SK-N-SH treated with all-trans-retinoic acid at 6 μM for 48 hours (cell line): ENCODE measurements at regions not wholly inside any gene's neighbourhood (a gene's known extent, or its start where the extent isn't known, plus 50 kb on each side); places are given as distances from the start of the nearest gene placed in this dataset.

Experiments
- ATAC-seq: fragments of 200-7000 bp; cut with Tn5 transposase; 3 replicates; pipeline ENCODE4 v1.9.1; 2020; ENCODE audit warnings: mild to moderate bottlenecking, moderate library complexity
- ARNTL ChIP-seq: fragments of 450-650 bp; formaldehyde crosslinking; IDR thresholded peaks from 2 replicates; pipeline ENCODE4 v1.5.0; 2020; ENCODE audit warnings: low read depth, mild to moderate bottlenecking, moderate library complexity, borderline replicate concordance
- BACH2 ChIP-seq: fragments of 250-450 bp; sonication (Bioruptor Pico); IDR thresholded peaks from 2 replicates; pipeline ENCODE4 v1.9.0; 2021; ENCODE audit warnings: mild to moderate bottlenecking, borderline replicate concordance
- CREB5 ChIP-seq: fragments of 250-450 bp; sonication (Bioruptor Pico); IDR thresholded peaks from 2 replicates; pipeline ENCODE4 v1.5.1; 2020; ENCODE audit warnings: low read depth, mild to moderate bottlenecking, moderate library complexity
- CSDC2 ChIP-seq: fragments of 250-450 bp; sonication (Bioruptor Pico); IDR thresholded peaks from 2 replicates; pipeline ENCODE4 v1.5.0; 2020; ENCODE audit warnings: mild to moderate bottlenecking, moderate library complexity
- ESRRG ChIP-seq: fragments of 250-450 bp; sonication (Bioruptor Pico); IDR thresholded peaks from 2 replicates; pipeline ENCODE4 v1.6.1; 2021; ENCODE audit warnings: mild to moderate bottlenecking
- GLIS3 ChIP-seq: fragments of 250-450 bp; sonication (Bioruptor Pico); IDR thresholded peaks from 2 replicates; pipeline ENCODE4 v1.5.0; 2020; ENCODE audit warnings: mild to moderate bottlenecking, moderate library complexity
- ISL1 ChIP-seq: fragments of 250-450 bp; sonication (Bioruptor Pico); IDR thresholded peaks from 2 replicates; pipeline ENCODE4 v2.1.2; 2022; ENCODE audit warnings: mild to moderate bottlenecking, moderate library complexity
- OSR1 ChIP-seq: fragments of 250-450 bp; sonication (Bioruptor Pico); IDR thresholded peaks from 2 replicates; pipeline ENCODE4 v1.8.0; 2022; ENCODE audit warnings: moderate library complexity, mild to moderate bottlenecking, inconsistent platforms
- PPARA ChIP-seq: fragments of 250-450 bp; sonication (Bioruptor Pico); IDR thresholded peaks from 2 replicates; pipeline ENCODE4 v1.5.0; 2020; ENCODE audit warnings: mild to moderate bottlenecking, borderline replicate concordance
- SNAI2 ChIP-seq: fragments of 250-450 bp; sonication (Bioruptor Pico); IDR thresholded peaks from 2 replicates; pipeline ENCODE4 v1.5.0; 2020; ENCODE audit warnings: mild to moderate bottlenecking, moderate library complexity
- TOX ChIP-seq: fragments of 250-450 bp; sonication (Bioruptor Pico); IDR thresholded peaks from 2 replicates; pipeline ENCODE4 v1.8.0; 2021; ENCODE audit warnings: mild to moderate bottlenecking, moderate library complexity, borderline replicate concordance
- ZFP3 ChIP-seq: fragments of 250-450 bp; sonication (Bioruptor Pico); IDR thresholded peaks from 2 replicates; pipeline ENCODE4 v1.5.0; 2020; ENCODE audit warnings: mild to moderate bottlenecking, moderate library complexity
- ZFP30 ChIP-seq: fragments of 450-650 bp; formaldehyde crosslinking; IDR thresholded peaks from 2 replicates; pipeline ENCODE4 v1.5.0; 2022; ENCODE audit warnings: mild to moderate bottlenecking, moderate library complexity
- ZNF565 ChIP-seq: fragments of 450-650 bp; formaldehyde crosslinking; conservative IDR thresholded peaks from 2 replicates; pipeline ENCODE4 v1.5.0; 2020; ENCODE audit warnings: low read depth, mild to moderate bottlenecking, moderate library complexity
- ZNF70 ChIP-seq: fragments of 450-650 bp; formaldehyde crosslinking; IDR thresholded peaks from 2 replicates; pipeline ENCODE4 v1.5.0; 2020; ENCODE audit warnings: mild to moderate bottlenecking, moderate library complexity
- ZNF8 ChIP-seq: fragments of 450-650 bp; formaldehyde crosslinking; IDR thresholded peaks from 2 replicates; pipeline ENCODE4 v1.5.0; 2020; ENCODE audit warnings: mild to moderate bottlenecking, moderate library complexity
- TF ChIP-seq, protein P1 (sequence below): fragments of 250-450 bp; sonication (Bioruptor Pico); IDR thresholded peaks from 2 replicates; pipeline ENCODE4 v1.5.0; 2020; ENCODE audit warnings: mild to moderate bottlenecking, moderate library complexity
- TF ChIP-seq, protein P2 (sequence below): fragments of 250-450 bp; sonication (Bioruptor Pico); IDR thresholded peaks from 2 replicates; pipeline ENCODE4 v1.8.0; 2020; ENCODE audit warnings: mild to moderate bottlenecking, moderate library complexity, borderline replicate concordance
- TF ChIP-seq, protein P3 (sequence below): fragments of 250-450 bp; sonication (Bioruptor Pico); IDR thresholded peaks from 2 replicates; pipeline ENCODE4 v1.5.1; 2021; ENCODE audit warnings: mild to moderate bottlenecking, moderate library complexity
- TF ChIP-seq, protein P4 (sequence below): fragments of 250-450 bp; sonication (Bioruptor Pico); IDR thresholded peaks from 2 replicates; pipeline ENCODE4 v1.8.0; 2021; ENCODE audit warnings: low read depth, mild to moderate bottlenecking, moderate library complexity, borderline replicate concordance

DNA sequence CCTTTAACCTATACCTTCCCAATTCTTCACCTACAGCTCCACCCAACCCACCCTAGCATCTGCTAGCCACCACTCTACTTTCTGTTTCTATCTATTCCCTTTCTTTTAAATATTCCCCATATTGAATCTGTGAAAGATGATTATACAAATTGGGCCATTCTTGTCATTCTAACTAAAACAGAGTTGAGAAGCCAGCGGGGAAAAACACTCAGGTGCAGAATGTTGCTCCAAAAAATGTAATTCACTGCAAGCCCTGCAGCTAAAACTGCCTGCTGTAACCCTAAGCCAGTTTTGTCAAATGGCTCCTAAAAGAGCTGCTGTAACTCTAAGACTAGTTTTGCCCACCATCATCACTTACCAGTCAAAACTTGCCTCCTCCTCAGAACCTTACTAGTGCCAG lies 1468.6 kb upstream of the MIR17HG start:
- TF ChIP-seq, protein P1, sequence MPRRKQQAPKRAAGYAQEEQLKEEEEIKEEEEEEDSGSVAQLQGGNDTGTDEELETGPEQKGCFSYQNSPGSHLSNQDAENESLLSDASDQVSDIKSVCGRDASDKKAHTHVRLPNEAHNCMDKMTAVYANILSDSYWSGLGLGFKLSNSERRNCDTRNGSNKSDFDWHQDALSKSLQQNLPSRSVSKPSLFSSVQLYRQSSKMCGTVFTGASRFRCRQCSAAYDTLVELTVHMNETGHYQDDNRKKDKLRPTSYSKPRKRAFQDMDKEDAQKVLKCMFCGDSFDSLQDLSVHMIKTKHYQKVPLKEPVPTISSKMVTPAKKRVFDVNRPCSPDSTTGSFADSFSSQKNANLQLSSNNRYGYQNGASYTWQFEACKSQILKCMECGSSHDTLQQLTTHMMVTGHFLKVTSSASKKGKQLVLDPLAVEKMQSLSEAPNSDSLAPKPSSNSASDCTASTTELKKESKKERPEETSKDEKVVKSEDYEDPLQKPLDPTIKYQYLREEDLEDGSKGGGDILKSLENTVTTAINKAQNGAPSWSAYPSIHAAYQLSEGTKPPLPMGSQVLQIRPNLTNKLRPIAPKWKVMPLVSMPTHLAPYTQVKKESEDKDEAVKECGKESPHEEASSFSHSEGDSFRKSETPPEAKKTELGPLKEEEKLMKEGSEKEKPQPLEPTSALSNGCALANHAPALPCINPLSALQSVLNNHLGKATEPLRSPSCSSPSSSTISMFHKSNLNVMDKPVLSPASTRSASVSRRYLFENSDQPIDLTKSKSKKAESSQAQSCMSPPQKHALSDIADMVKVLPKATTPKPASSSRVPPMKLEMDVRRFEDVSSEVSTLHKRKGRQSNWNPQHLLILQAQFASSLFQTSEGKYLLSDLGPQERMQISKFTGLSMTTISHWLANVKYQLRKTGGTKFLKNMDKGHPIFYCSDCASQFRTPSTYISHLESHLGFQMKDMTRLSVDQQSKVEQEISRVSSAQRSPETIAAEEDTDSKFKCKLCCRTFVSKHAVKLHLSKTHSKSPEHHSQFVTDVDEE (CRISPR knock-in tag), result no peak
- TF ChIP-seq SNAI2 (CRISPR knock-in tag), result no peak
- TF ChIP-seq ARNTL, result no peak
- TF ChIP-seq PPARA (CRISPR knock-in tag), result no peak
- no peak for TF ChIP-seq GLIS3 (CRISPR knock-in tag)
- TF ChIP-seq, protein P2, sequence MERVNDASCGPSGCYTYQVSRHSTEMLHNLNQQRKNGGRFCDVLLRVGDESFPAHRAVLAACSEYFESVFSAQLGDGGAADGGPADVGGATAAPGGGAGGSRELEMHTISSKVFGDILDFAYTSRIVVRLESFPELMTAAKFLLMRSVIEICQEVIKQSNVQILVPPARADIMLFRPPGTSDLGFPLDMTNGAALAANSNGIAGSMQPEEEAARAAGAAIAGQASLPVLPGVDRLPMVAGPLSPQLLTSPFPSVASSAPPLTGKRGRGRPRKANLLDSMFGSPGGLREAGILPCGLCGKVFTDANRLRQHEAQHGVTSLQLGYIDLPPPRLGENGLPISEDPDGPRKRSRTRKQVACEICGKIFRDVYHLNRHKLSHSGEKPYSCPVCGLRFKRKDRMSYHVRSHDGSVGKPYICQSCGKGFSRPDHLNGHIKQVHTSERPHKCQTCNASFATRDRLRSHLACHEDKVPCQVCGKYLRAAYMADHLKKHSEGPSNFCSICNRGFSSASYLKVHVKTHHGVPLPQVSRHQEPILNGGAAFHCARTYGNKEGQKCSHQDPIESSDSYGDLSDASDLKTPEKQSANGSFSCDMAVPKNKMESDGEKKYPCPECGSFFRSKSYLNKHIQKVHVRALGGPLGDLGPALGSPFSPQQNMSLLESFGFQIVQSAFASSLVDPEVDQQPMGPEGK, result no peak
- TF ChIP-seq ZNF70 (CRISPR knock-in tag), result no peak
- TF ChIP-seq, protein P3, sequence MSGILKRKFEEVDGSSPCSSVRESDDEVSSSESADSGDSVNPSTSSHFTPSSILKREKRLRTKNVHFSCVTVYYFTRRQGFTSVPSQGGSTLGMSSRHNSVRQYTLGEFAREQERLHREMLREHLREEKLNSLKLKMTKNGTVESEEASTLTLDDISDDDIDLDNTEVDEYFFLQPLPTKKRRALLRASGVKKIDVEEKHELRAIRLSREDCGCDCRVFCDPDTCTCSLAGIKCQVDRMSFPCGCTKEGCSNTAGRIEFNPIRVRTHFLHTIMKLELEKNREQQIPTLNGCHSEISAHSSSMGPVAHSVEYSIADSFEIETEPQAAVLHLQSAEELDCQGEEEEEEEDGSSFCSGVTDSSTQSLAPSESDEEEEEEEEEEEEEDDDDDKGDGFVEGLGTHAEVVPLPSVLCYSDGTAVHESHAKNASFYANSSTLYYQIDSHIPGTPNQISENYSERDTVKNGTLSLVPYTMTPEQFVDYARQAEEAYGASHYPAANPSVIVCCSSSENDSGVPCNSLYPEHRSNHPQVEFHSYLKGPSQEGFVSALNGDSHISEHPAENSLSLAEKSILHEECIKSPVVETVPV (CRISPR knock-in tag), result no peak
- no peak for ATAC-seq

GRCh38 chr13:89880201-89880600 lies 1467.3 kb upstream of the MIR17HG start:
- ATAC-seq, result no peak
- TF ChIP-seq ZNF70 (CRISPR knock-in tag), result no peak
- TF ChIP-seq ISL1 (CRISPR knock-in tag), result no peak
- no peak for TF ChIP-seq SNAI2 (CRISPR knock-in tag)
- TF ChIP-seq ZNF565, result no peak
- TF ChIP-seq ESRRG (CRISPR knock-in tag), result no peak
- TF ChIP-seq, protein P4, sequence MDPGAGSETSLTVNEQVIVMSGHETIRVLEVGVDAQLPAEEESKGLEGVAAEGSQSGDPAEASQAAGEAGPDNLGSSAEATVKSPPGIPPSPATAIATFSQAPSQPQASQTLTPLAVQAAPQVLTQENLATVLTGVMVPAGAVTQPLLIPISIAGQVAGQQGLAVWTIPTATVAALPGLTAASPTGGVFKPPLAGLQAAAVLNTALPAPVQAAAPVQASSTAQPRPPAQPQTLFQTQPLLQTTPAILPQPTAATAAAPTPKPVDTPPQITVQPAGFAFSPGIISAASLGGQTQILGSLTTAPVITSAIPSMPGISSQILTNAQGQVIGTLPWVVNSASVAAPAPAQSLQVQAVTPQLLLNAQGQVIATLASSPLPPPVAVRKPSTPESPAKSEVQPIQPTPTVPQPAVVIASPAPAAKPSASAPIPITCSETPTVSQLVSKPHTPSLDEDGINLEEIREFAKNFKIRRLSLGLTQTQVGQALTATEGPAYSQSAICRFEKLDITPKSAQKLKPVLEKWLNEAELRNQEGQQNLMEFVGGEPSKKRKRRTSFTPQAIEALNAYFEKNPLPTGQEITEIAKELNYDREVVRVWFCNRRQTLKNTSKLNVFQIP (CRISPR knock-in tag), result no peak
- no peak for TF ChIP-seq ARNTL
- TF ChIP-seq CREB5, result no peak
- no peak for TF ChIP-seq TOX (CRISPR knock-in tag)
- TF ChIP-seq BACH2 (CRISPR knock-in tag), result no peak
- TF ChIP-seq OSR1 (CRISPR knock-in tag), result no peak
- no peak for TF ChIP-seq ZFP3 (CRISPR knock-in tag)
- TF ChIP-seq CSDC2 (CRISPR knock-in tag), result no peak
- no peak for TF ChIP-seq ZNF8 (CRISPR knock-in tag)
- TF ChIP-seq, protein P1 (CRISPR knock-in tag), result no peak
- TF ChIP-seq PPARA (CRISPR knock-in tag), result no peak
- no peak for TF ChIP-seq ZFP30
- TF ChIP-seq, protein P3 (CRISPR knock-in tag), result no peak
